Coronary artery (tissue), 2 donors: ENCODE measurements at regions not wholly inside any gene's neighbourhood (a gene's known extent, or its start where the extent isn't known, plus 50 kb on each side); places are given as distances from the start of the nearest gene placed in this dataset.
A peak's percentile ranks its signal among the peaks of the same experiment; 100 is the strongest.

Experiments
- DNase-seq: peaks from one replicate; pipeline ENCODE4 v3.0.0-alpha.2; 2017; ENCODE audit warnings: low spot score
- H3K27ac ChIP-seq, 2 donors: fragments of 200-600 bp; sonication (generic); one replicate each; pipeline ENCODE4 v1.5.1; 2016 to 2019
- H3K4me3 ChIP-seq: fragments of 200-600 bp; sonication (generic); 2 replicates; pipeline ENCODE4 v1.5.1; 2016; ENCODE audit warnings: mild to moderate bottlenecking, moderate library complexity
- CTCF ChIP-seq: fragments of 200-600 bp; sonication (generic); IDR thresholded peaks from one replicate; pipeline ENCODE4 v1.5.1; 2019; ENCODE audit warnings: antibody characterized with exemption

GRCh38 chr9:89661391-89661949 lies 56.7 kb downstream of the GADD45G start:
- peak overlapping the region; percentile 56 to 66 for H3K27ac ChIP-seq
- DNase-seq: no peak
- TF ChIP-seq CTCF: no peak
- H3K4me3 ChIP-seq: peak overlapping the region; percentile 69

GRCh38 chr9:89661956-89662717 lies 57.3 kb downstream of the GADD45G start:
- peak overlapping the region; percentile 69 for H3K4me3 ChIP-seq
- no peak for TF ChIP-seq CTCF

GRCh38 chr9:89662718-89663613 lies 58.2 kb downstream of the GADD45G start:
- Histone ChIP-seq H3K4me3 (peak overlapping the region; percentile 69), H3K27ac (no peak overlapping the region)
- no peak for DNase-seq

More at GRCh38 chr9:89661956-89662717, 57.3 kb downstream of the GADD45G start:
- peak; percentile 97 for DNase-seq
- peak overlapping the region; percentile 56 to 66 for H3K27ac ChIP-seq

GRCh38 chr9:89663614-89663970 lies 58.8 kb downstream of the GADD45G start:
- Histone ChIP-seq H3K27ac (no peak overlapping the region), H3K4me3 (no peak overlapping the region)
- no peak for TF ChIP-seq CTCF
- DNase-seq: no peak

More at GRCh38 chr9:89662718-89663613, 58.2 kb downstream of the GADD45G start:
- TF ChIP-seq CTCF: no peak

GRCh38 chr9:89664010-89664409 lies 59.2 kb downstream of the GADD45G start:
- no peak overlapping the region for H3K4me3 ChIP-seq
- H3K27ac ChIP-seq: no peak overlapping the region
- no peak for TF ChIP-seq CTCF
- no peak for DNase-seq

GRCh38 chr9:89664896-89665329 lies 60.1 kb downstream of the GADD45G start:
- Histone ChIP-seq H3K27ac (no peak overlapping the region), H3K4me3 (no peak overlapping the region)
- TF ChIP-seq CTCF: no peak
- DNase-seq: no peak
